ENCODE measurements at regions not wholly inside any gene's neighbourhood (a gene's known extent, or its start where the extent isn't known, plus 50 kb on each side); places are given as distances from the start of the nearest gene placed in this dataset.

GRCh38 chr5:162256711-162257110 is 189.1 kb downstream of the GABRG2 start:
- H2AFZ ChIP-seq (ENCODE audit: low read depth, low read length), result no peak overlapping the region
- no peak overlapping the region for H3K4me3 ChIP-seq (ENCODE audit: low read length)
- H3K4me2 ChIP-seq (ENCODE audit: low read length), result no peak overlapping the region
- no peak overlapping the region for H3K27ac ChIP-seq (ENCODE audit: low read length)
- no peak overlapping the region for H3K9ac ChIP-seq (ENCODE audit: low read length)
- no peaks in the 10 kb centered on the region for H3K9me2 ChIP-seq (ENCODE audit: insufficient read depth, low read length)
- H3K27me3 ChIP-seq (ENCODE audit: insufficient read depth, low read depth, low read length), result no peaks in the 10 kb centered on the region
- H3K9me3 ChIP-seq (ENCODE audit: low read length), result no peaks in the 10 kb centered on the region
- no peaks in the 10 kb centered on the region for H3K36me3 ChIP-seq (ENCODE audit: insufficient read depth, low read length)
- H3F3A ChIP-seq (ENCODE audit: insufficient read depth, low read length, poor library complexity, severe bottlenecking), result no peaks in the 10 kb centered on the region
- H4K20me1 ChIP-seq (ENCODE audit: insufficient read depth), result no peaks in the 10 kb centered on the region
- TF ChIP-seq EZH2 (IDR thresholded peaks at IDR 0.05; ENCODE audit: borderline replicate concordance, insufficient read depth, low read length, poor library complexity, severe bottlenecking) (no peak), REST (IDR thresholded peaks at IDR 0.05; ENCODE audit: borderline replicate concordance) (no peak), EP300 (conservative IDR thresholded peaks at IDR 0.05; ENCODE audit: poor library complexity, severe bottlenecking) (no peak), CTCF (IDR thresholded peaks at IDR 0.05; ENCODE audit: poor library complexity, severe bottlenecking) (no peak), MXI1 (conservative IDR thresholded peaks at IDR 0.05; ENCODE audit: poor library complexity, severe bottlenecking) (no peak), POLR2AphosphoS5 (IDR thresholded peaks at IDR 0.05) (no peak), SMC3 (conservative IDR thresholded peaks at IDR 0.05; ENCODE audit: poor library complexity) (no peak), TAF1 (IDR thresholded peaks at IDR 0.05; ENCODE audit: low read depth) (no peak), RAD21 (conservative IDR thresholded peaks at IDR 0.05) (no peak)
- H3K79me2 ChIP-seq (replicated peaks; ENCODE audit: insufficient read depth, low read length), result no peaks in the 10 kb centered on the region

GRCh38 chr5:162268694-162269481 is 201.3 kb downstream of the GABRG2 start:
- H3K9me3 ChIP-seq (ENCODE audit: low read length), result no peaks in the 10 kb centered on the region
- H3K36me3 ChIP-seq (ENCODE audit: insufficient read depth, low read length), result no peaks in the 10 kb centered on the region
- H3K9ac ChIP-seq (ENCODE audit: low read length), result no peak overlapping the region
- no peaks in the 10 kb centered on the region for H4K20me1 ChIP-seq (ENCODE audit: insufficient read depth)
- no peak overlapping the region for H2AFZ ChIP-seq (ENCODE audit: low read depth, low read length)
- H3K4me3 ChIP-seq (ENCODE audit: low read length), result no peak overlapping the region
- H3K4me2 ChIP-seq (ENCODE audit: low read length), result no peak overlapping the region
- H3K79me2 ChIP-seq (replicated peaks; ENCODE audit: insufficient read depth, low read length), result no peaks in the 10 kb centered on the region
- no peak for TF ChIP-seq SMC3 (conservative IDR thresholded peaks at IDR 0.05; ENCODE audit: poor library complexity)
- no peak for TF ChIP-seq CTCF (IDR thresholded peaks at IDR 0.05; ENCODE audit: poor library complexity, severe bottlenecking)
- TF ChIP-seq POLR2AphosphoS5 (IDR thresholded peaks at IDR 0.05), result no peak
- no peak for TF ChIP-seq EP300 (conservative IDR thresholded peaks at IDR 0.05; ENCODE audit: poor library complexity, severe bottlenecking)
- TF ChIP-seq TAF1 (IDR thresholded peaks at IDR 0.05; ENCODE audit: low read depth), result no peak
- TF ChIP-seq MXI1 (conservative IDR thresholded peaks at IDR 0.05; ENCODE audit: poor library complexity, severe bottlenecking), result no peak
- no peak for TF ChIP-seq RAD21 (conservative IDR thresholded peaks at IDR 0.05)
- no peak for TF ChIP-seq REST (IDR thresholded peaks at IDR 0.05; ENCODE audit: borderline replicate concordance)
- H3K9me2 ChIP-seq (ENCODE audit: insufficient read depth, low read length), result no peaks in the 10 kb centered on the region
- no peaks in the 10 kb centered on the region for H3F3A ChIP-seq (ENCODE audit: insufficient read depth, low read length, poor library complexity, severe bottlenecking)
- H3K27me3 ChIP-seq (ENCODE audit: insufficient read depth, low read depth, low read length), result no peaks in the 10 kb centered on the region
- no peak overlapping the region for H3K27ac ChIP-seq (ENCODE audit: low read length)

Data from neural cell (in vitro differentiated cells).